Astrocyte (in vitro differentiated cells and primary cell): ENCODE measurements at regions not wholly inside any gene's neighbourhood (a gene's known extent, or its start where the extent isn't known, plus 50 kb on each side); places are given as distances from the start of the nearest gene placed in this dataset.

Experiments
- CTCF ChIP-seq: IDR thresholded peaks from 2 replicates; pipeline ENCODE4 v1.5.1; 2011; ENCODE audit warnings: low read depth, mild to moderate bottlenecking, inconsistent platforms, low read length, moderate library complexity; ENCODE audit not compliant: insufficient read depth
- EZH2 ChIP-seq: IDR thresholded peaks from 2 replicates; pipeline ENCODE4 v1.6.1; 2012; ENCODE audit warnings: mild to moderate bottlenecking, low read length, inconsistent platforms; ENCODE audit not compliant: insufficient read depth

DNA sequence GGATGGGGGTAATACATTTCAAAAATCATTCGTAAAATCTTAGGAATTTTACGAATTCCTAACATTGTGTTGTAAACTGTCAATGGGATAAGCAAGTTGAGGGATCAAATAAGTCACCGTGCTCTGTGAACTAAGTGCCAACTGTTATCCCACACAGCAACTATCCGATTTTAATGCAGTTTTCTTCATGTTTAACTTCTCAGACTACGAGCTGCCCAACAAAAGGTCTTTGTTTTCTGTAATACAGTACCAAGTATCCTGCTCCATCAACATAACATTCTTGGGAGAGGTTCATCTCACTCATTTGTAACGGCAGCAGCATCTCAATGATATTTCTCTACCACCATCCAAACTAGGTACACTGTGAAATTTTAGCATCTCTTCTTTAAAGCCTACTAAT lies 654.1 kb upstream of the LMCD1 start:
- TF ChIP-seq CTCF, result no peak
- no peak for TF ChIP-seq EZH2
